Tibial nerve (tissue), 4 donors: ENCODE measurements at regions not wholly inside any gene's neighbourhood (a gene's known extent, or its start where the extent isn't known, plus 50 kb on each side); places are given as distances from the start of the nearest gene placed in this dataset.
A peak's percentile ranks its signal among the peaks of the same experiment; 100 is the strongest.

Experiments used
- DNase-seq, 2 donors: peaks; one replicate each; pipeline ENCODE4 v3.0.0-alpha.2; 2019; ENCODE audit warnings: low spot score in 2 of 2
- H3K27ac ChIP-seq, 4 donors: fragments of 200-600 bp; sonication (generic) in 3 of 4; one replicate each; pipeline ENCODE4 v1.5.1; 2017 to 2019; ENCODE audit warnings: mild to moderate bottlenecking in 1 of 4
- H3K27me3 ChIP-seq, 2 donors: fragments of 200-600 bp; sonication (generic) in 1 of 2; one replicate each; pipeline versions ENCODE4 v1.5.1 to v1.6.0; 2017 to 2019
- H3K36me3 ChIP-seq, 3 donors: fragments of 200-600 bp; sonication (generic); one replicate each; pipeline ENCODE4 v1.5.1; 2018 to 2019
- H3K4me1 ChIP-seq, 4 donors: fragments of 200-600 bp; sonication (generic) in 3 of 4; one replicate each; pipeline ENCODE4 v1.5.1; 2017 to 2019
- H3K4me3 ChIP-seq, 4 donors: fragments of 200-600 bp; sonication (generic) in 3 of 4; one replicate each; pipeline ENCODE4 v1.5.1; 2017 to 2019; ENCODE audit warnings: mild to moderate bottlenecking in 1 of 4, moderate library complexity in 1 of 4
- H3K9me3 ChIP-seq, 4 donors: fragments of 200-600 bp; sonication (generic) in 3 of 4; one replicate each; pipeline ENCODE4 v1.5.1; 2017 to 2019
- CTCF ChIP-seq, 5 experiments: fragments of 200-600 bp in 3 of 5; fragments of 450-650 bp in 2 of 5; sonication (generic) in 3 of 5; IDR thresholded peaks; one replicate each; pipeline ENCODE4 v1.5.1; 2016 to 2019; ENCODE audit warnings: antibody characterized with exemption in 5 of 5, mild to moderate bottlenecking in 3 of 5, moderate library complexity in 2 of 5
- EP300 ChIP-seq, 2 donors: sonication (generic); formaldehyde crosslinking; IDR thresholded peaks; one replicate each; pipeline ENCODE4 v1.6.1; 2017; ENCODE audit warnings: antibody characterized with exemption in 2 of 2, mild to moderate bottlenecking in 1 of 2
- POLR2A ChIP-seq, 2 donors: fragments of 450-650 bp; IDR thresholded peaks; one replicate each; pipeline ENCODE4 v1.6.1; 2017; ENCODE audit warnings: antibody characterized with exemption in 2 of 2, mild to moderate bottlenecking in 2 of 2, moderate library complexity in 2 of 2
- WGBS, 2 donors: methylation state at CpG; one replicate each; pipeline ENCODE4 v1.1.5; 2018; 5-methylcytosine and 5-hydroxymethylcytosine counted together

DNA sequence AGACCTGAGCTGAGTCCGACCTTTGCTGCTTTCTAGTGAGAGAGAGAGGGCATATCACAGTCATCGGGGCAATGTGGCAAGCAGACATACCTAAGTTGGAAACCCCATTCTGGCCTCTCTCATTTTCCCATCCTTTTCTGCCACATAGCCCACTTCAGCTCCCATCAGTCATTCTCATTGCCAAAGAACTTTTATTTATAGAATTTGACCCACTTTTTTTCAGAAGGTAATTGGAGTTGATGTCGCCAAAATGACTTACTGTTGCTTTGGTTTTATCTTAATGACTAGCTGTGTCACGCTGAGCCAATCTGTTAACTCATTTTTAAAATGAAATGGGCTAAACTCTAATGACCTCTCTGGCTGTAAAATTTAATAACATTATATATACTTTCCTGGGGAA is 63.9 kb upstream of the RMST start:
- DNase-seq = no peak
- no peak for TF ChIP-seq EP300 (IDR thresholded peaks at IDR 0.05)
- no peak for TF ChIP-seq CTCF (IDR thresholded peaks at IDR 0.05)
- no peak for TF ChIP-seq POLR2A (IDR thresholded peaks at IDR 0.05)
- WGBS, 2 donors = 78 to 90% methylated on average over 4 of the region's 4 CpGs
- Histone ChIP-seq H3K9me3 (no peaks in the 10 kb centered on the region), H3K4me1 (no peaks in the 10 kb centered on the region), H3K27me3 (no peaks in the 10 kb centered on the region), H3K27ac (no peak overlapping the region), H3K36me3 (no peaks in the 10 kb centered on the region), H3K4me3 (no peak overlapping the region)

GRCh38 chr12:97404093-97404492 is 58.5 kb upstream of the RMST start:
- H3K27me3 ChIP-seq = no peaks in the 10 kb centered on the region
- no peaks in the 10 kb centered on the region for H3K9me3 ChIP-seq
- DNase-seq = no peak
- H3K4me3 ChIP-seq = no peak overlapping the region
- no peak for TF ChIP-seq CTCF (IDR thresholded peaks at IDR 0.05)
- no peaks in the 10 kb centered on the region for H3K36me3 ChIP-seq
- no peaks in the 10 kb centered on the region for H3K4me1 ChIP-seq
- WGBS, 2 donors = 47 to 60% methylated on average over 1 of the region's 1 CpG
- no peak overlapping the region for H3K27ac ChIP-seq

- no peak overlapping the region for H3K4me3 ChIP-seq
- no peaks in the 10 kb centered on the region for H3K27me3 ChIP-seq
- H3K36me3 ChIP-seq = no peaks in the 10 kb centered on the region
- WGBS, 2 donors = 7 to 9% methylated on average over 2 of the region's 2 CpGs
- no peak overlapping the region for H3K27ac ChIP-seq
- H3K9me3 ChIP-seq = no peaks in the 10 kb centered on the region
- no peak for TF ChIP-seq POLR2A (IDR thresholded peaks at IDR 0.05)
- peak; percentile 58 to 77 (median 61) for TF ChIP-seq CTCF (IDR thresholded peaks at IDR 0.05)
- TF ChIP-seq EP300 (IDR thresholded peaks at IDR 0.05) = no peak
- no peaks in the 10 kb centered on the region for H3K4me1 ChIP-seq
- DNase-seq = peak in 1 of 2 donors; percentile 7
Observed at GRCh38 chr12:97404543-97404942, 58.1 kb upstream of the RMST start.

DNA sequence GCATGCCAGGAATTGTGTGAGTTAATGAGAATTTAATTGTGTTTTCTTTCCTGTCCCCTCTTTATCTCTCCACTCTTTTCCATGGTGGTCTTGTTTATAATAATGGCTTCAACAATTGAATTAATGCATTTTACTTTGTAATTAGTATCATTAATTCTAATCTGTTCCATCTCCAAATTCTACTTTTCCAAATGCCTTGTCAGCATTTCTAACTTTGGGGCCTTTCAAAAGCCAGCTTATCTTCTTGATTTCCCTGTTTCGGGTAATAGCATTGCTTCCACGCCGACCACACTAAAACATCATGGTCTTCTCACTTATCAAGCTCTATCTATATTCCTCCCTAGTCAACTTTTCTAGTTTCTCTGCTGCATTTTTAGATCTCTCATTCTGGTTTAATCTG is 54.2 kb upstream of the RMST start:
- H3K9me3 ChIP-seq = no peaks in the 10 kb centered on the region
- TF ChIP-seq EP300 (IDR thresholded peaks at IDR 0.05) (no peak), CTCF (IDR thresholded peaks at IDR 0.05) (no peak), POLR2A (IDR thresholded peaks at IDR 0.05) (no peak)
- H3K4me3 ChIP-seq = no peak overlapping the region
- WGBS, 2 donors = 95 to 96% methylated on average over 3 of the region's 3 CpGs
- no peak for DNase-seq
- no peaks in the 10 kb centered on the region for H3K36me3 ChIP-seq
- H3K27me3 ChIP-seq = no peaks in the 10 kb centered on the region
- H3K27ac ChIP-seq = no peak overlapping the region
- H3K4me1 ChIP-seq = no peaks in the 10 kb centered on the region

- no peak for TF ChIP-seq POLR2A (IDR thresholded peaks at IDR 0.05)
- TF ChIP-seq EP300 (IDR thresholded peaks at IDR 0.05) = no peak
- TF ChIP-seq CTCF (IDR thresholded peaks at IDR 0.05) = no peak
- Histone ChIP-seq H3K4me3 (no peak overlapping the region), H3K27me3 (no peaks in the 10 kb centered on the region), H3K27ac (no peak overlapping the region), H3K4me1 (no peaks in the 10 kb centered on the region), H3K36me3 (no peaks in the 10 kb centered on the region), H3K9me3 (no peaks in the 10 kb centered on the region)
- no peak for DNase-seq
- WGBS, 2 donors = 76 to 78% methylated on average over 3 of the region's 3 CpGs
Observed at GRCh38 chr12:97411341-97411740, 51.3 kb upstream of the RMST start.
